Adipocyte (in vitro differentiated cells): ENCODE measurements at regions not wholly inside any gene's neighbourhood (a gene's known extent, or its start where the extent isn't known, plus 50 kb on each side); places are given as distances from the start of the nearest gene placed in this dataset.

ENCODE experiments used
- DNase-seq: peaks from one replicate; pipeline ENCODE4 v3.0.0-alpha.2; 2015; ENCODE audit warnings: low read depth
- H3K27me3 ChIP-seq: replicated peaks from 2 replicates; pipeline ENCODE4 v1.7.0; 2013; ENCODE audit warnings: mild to moderate bottlenecking, low read length, moderate library complexity; ENCODE audit not compliant: control insufficient read depth, insufficient read depth
- H3K36me3 ChIP-seq: 2 replicates; pipeline ENCODE4 v1.7.0; 2013; ENCODE audit warnings: low read length, mild to moderate bottlenecking, moderate library complexity; ENCODE audit not compliant: control insufficient read depth, insufficient read depth, severe bottlenecking
- H3K4me1 ChIP-seq: 2 replicates; pipeline ENCODE4 v1.7.0; 2013; ENCODE audit warnings: mild to moderate bottlenecking, low read length, moderate library complexity; ENCODE audit not compliant: control insufficient read depth, insufficient read depth
- H3K4me3 ChIP-seq: 2 replicates; pipeline ENCODE4 v1.7.0; 2013; ENCODE audit warnings: mild to moderate bottlenecking, low read length, moderate library complexity
- H3K9ac ChIP-seq: 2 replicates; pipeline ENCODE4 v1.7.0; 2013; ENCODE audit warnings: mild to moderate bottlenecking, low read length, moderate library complexity
- H3K9me3 ChIP-seq: 2 replicates; pipeline ENCODE4 v1.7.0; 2013; ENCODE audit warnings: mild to moderate bottlenecking, low read length, moderate library complexity; ENCODE audit not compliant: control insufficient read depth

- H3K36me3 ChIP-seq, result no peaks in the 10 kb centered on the region
- H3K27me3 ChIP-seq, result peaks cover 16% of the 10 kb centered on the region
- no peaks in the 10 kb centered on the region for H3K4me1 ChIP-seq
- H3K9ac ChIP-seq, result no peak overlapping the region
- DNase-seq, result no peak
- H3K4me3 ChIP-seq, result no peak overlapping the region
- H3K9me3 ChIP-seq, result no peaks in the 10 kb centered on the region
These were observed 67.9 kb upstream of the ESRRB start for GRCh38 chr14:76307786-76308780.

GRCh38 chr14:76309572-76310162 is 66.3 kb upstream of the ESRRB start:
- Histone ChIP-seq H3K4me1 (no peaks in the 10 kb centered on the region), H3K4me3 (no peak overlapping the region), H3K36me3 (no peaks in the 10 kb centered on the region), H3K9me3 (no peaks in the 10 kb centered on the region), H3K27me3 (peaks cover 19% of the 10 kb centered on the region), H3K9ac (no peak overlapping the region)
- DNase-seq, result no peak

GRCh38 chr14:76311079-76311758 is 64.7 kb upstream of the ESRRB start:
- DNase-seq, result no peak
- H3K4me3 ChIP-seq, result no peak overlapping the region
- no peaks in the 10 kb centered on the region for H3K36me3 ChIP-seq
- H3K9ac ChIP-seq, result no peak overlapping the region
- H3K9me3 ChIP-seq, result no peaks in the 10 kb centered on the region
- H3K27me3 ChIP-seq, result peaks cover 19% of the 10 kb centered on the region
- no peaks in the 10 kb centered on the region for H3K4me1 ChIP-seq

- Histone ChIP-seq H3K4me3 (no peak overlapping the region), H3K27me3 (peaks cover 24% of the 10 kb centered on the region)
These were observed 63.1 kb upstream of the ESRRB start for GRCh38 chr14:76312821-76313220.

GRCh38 chr14:76313303-76313702 is 62.6 kb upstream of the ESRRB start:
- Histone ChIP-seq H3K27me3 (peaks cover 24% of the 10 kb centered on the region), H3K9ac (no peak overlapping the region), H3K9me3 (no peaks in the 10 kb centered on the region), H3K36me3 (no peaks in the 10 kb centered on the region), H3K4me1 (no peaks in the 10 kb centered on the region), H3K4me3 (no peak overlapping the region)
- no peak for DNase-seq

More at GRCh38 chr14:76312821-76313220, 63.1 kb upstream of the ESRRB start:
- Histone ChIP-seq H3K9me3 (no peaks in the 10 kb centered on the region), H3K36me3 (no peaks in the 10 kb centered on the region), H3K4me1 (no peaks in the 10 kb centered on the region), H3K9ac (no peak overlapping the region)
- DNase-seq, result no peak

- H3K4me3 ChIP-seq, result no peak overlapping the region
- H3K9me3 ChIP-seq, result no peaks in the 10 kb centered on the region
- DNase-seq, result no peak
- no peaks in the 10 kb centered on the region for H3K36me3 ChIP-seq
- no peaks in the 10 kb centered on the region for H3K4me1 ChIP-seq
- H3K27me3 ChIP-seq, result peaks cover 24% of the 10 kb centered on the region
- H3K9ac ChIP-seq, result no peak overlapping the region
These were observed 62.1 kb upstream of the ESRRB start for GRCh38 chr14:76313852-76314251.

- H3K4me3 ChIP-seq, result no peak overlapping the region
- no peak overlapping the region for H3K9ac ChIP-seq
- no peak for DNase-seq
- H3K36me3 ChIP-seq, result no peaks in the 10 kb centered on the region
- peaks cover 23% of the 10 kb centered on the region for H3K27me3 ChIP-seq
- no peaks in the 10 kb centered on the region for H3K4me1 ChIP-seq
- no peaks in the 10 kb centered on the region for H3K9me3 ChIP-seq
These were observed 61.4 kb upstream of the ESRRB start for GRCh38 chr14:76314521-76315034.

GRCh38 chr14:76320486-76320885 is 55.5 kb upstream of the ESRRB start:
- Histone ChIP-seq H3K36me3 (no peaks in the 10 kb centered on the region), H3K4me1 (no peaks in the 10 kb centered on the region), H3K27me3 (peaks cover 11% of the 10 kb centered on the region), H3K9me3 (no peaks in the 10 kb centered on the region), H3K9ac (no peak overlapping the region), H3K4me3 (no peak overlapping the region)
- DNase-seq, result no peak

- peaks cover 11% of the 10 kb centered on the region for H3K27me3 ChIP-seq
- H3K4me1 ChIP-seq, result no peaks in the 10 kb centered on the region
- H3K9ac ChIP-seq, result no peak overlapping the region
- H3K9me3 ChIP-seq, result no peaks in the 10 kb centered on the region
- no peak for DNase-seq
- H3K4me3 ChIP-seq, result no peak overlapping the region
- H3K36me3 ChIP-seq, result no peaks in the 10 kb centered on the region
These were observed 55.0 kb upstream of the ESRRB start for GRCh38 chr14:76320975-76321374.

- no peaks in the 10 kb centered on the region for H3K9me3 ChIP-seq
- H3K4me1 ChIP-seq, result no peaks in the 10 kb centered on the region
- no peak for DNase-seq
- H3K9ac ChIP-seq, result no peak overlapping the region
- no peaks in the 10 kb centered on the region for H3K36me3 ChIP-seq
- H3K27me3 ChIP-seq, result peaks cover 6% of the 10 kb centered on the region
- no peak overlapping the region for H3K4me3 ChIP-seq
These were observed 53.2 kb upstream of the ESRRB start for GRCh38 chr14:76322594-76323220.
